HG03097 (cell line): ENCODE measurements at regions not wholly inside any gene's neighbourhood (a gene's known extent, or its start where the extent isn't known, plus 50 kb on each side); places are given as distances from the start of the nearest gene placed in this dataset.

ENCODE experiments used
- ATAC-seq: cut with Tn5 transposase; IDR thresholded peaks from one replicate; pipeline ENCODE4 v1.9.1; 2021; ENCODE audit not compliant: unreplicated experiment, low FRiP score

DNA sequence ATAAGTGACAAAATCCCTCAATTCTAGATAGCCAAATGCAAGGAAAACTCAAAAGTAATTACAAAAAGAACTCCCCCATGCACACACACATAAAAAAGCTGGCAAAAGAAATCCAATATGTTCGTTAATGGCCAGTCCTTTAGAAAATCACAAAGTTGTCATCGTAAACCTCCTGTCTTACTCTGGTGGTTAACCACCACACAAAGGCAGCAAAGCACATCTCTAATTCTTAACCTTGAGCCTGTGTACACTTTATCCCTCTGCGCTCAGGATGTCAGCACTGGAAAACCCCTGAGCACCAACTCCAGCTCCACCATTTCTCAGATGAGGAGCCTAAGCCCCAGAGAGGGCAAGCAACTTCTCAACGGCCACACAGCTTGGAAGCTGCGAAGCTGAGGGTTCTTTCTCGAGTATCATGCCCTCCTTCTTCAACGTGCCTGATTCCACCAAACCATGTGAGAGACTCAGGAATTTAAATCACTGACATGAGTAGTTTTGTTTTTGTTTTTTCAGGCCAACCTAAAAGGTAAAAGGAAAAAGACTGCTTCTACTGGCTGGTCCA, 72.5 kb downstream of the C16orf95 start:
- ATAC-seq: no peak

DNA sequence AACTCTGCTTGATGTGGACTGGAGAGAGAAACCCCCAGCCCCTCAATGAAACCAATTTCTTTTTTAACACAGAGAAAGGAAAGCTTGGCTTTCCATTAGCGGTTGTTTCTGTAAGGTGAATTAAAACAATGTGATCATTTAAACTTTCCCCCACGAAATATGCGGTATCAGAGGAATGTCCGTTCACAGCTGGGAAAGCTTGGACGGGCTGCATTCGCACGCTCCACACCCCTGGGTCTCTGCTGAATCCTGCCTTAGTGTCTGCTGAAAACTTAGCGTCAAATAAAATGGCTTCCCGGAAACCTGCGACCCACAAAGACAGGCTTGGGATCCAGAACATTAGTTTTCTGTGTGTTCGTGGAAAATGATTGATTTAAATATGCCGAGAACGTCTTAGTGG, 71.7 kb downstream of the C16orf95 start:
- ATAC-seq: no peak

DNA sequence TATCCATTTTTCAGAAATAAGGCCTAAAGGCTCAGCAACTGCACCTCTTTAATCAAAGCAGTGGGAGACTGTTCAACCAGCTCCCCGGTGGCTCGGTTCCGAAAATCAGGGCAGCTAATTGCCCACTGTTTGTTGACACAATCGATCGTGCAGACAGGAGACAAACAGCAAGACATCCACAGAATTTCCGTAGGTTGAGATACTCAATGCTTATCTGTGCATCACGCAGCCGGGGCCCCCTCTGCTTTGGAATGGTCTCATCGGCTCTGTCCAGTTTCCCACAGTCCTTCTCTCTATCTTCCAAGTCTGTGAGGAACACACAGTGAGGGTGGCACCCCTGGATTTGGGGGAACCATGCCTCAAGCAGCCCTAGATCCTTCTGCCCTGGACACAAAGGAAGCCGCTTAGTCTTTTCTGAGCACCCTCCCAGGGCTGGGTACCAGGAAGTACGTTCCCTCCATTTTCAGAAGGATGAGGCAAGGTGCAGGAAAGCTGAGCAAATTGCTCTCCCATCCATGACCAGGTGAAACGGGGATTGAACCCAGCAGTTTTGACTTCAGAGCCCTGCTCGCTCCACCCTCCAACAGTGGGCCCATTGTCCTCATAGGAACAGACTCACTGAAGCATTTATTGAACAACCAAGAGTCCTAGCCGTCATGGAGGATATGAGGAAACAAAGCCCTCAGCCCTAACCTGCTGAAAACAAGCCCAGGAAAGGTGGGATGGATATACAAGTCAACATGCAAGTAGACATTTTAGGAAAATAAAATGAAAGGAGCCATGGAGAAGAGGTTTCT, 70.7 kb downstream of the C16orf95 start:
- ATAC-seq: no peak

DNA sequence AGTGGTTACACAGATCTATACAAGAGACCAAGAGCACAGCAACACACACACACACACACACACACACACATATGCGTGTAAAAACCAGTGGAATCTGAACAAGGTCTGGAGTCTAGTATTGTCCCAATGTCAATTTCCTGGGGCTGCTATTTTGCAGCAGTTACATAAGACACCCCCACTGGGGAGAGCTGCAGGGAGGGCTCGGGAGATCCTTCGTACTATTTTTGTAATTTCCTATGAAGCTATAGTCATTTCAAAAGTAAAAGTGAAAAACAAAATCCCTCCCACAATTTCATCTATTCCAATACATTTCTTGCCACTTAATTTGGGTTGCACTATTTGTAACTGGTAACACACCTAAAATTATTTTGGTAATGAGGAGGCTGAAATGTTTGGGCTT, 68.5 kb downstream of the C16orf95 start:
- ATAC-seq: no peak

DNA sequence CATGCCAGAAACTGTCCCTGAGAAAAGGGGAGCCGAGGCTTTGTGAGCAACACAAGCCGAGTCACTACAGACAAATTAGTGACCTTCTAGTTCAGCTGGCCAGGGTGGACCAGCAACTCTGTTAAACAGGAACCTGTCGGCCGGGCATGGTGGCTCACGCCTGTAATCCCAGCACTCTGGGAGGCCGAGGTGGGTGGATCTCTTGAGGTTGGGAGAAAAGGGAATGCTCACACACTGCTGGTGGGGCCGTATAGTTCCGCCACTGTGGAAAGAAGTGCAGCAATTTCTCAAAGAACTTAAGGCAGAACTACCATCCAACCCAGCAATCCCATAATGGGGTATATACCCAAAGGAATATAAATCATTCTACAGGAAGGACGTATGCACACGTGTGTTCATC, 67.8 kb downstream of the C16orf95 start:
- ATAC-seq: no peak

DNA sequence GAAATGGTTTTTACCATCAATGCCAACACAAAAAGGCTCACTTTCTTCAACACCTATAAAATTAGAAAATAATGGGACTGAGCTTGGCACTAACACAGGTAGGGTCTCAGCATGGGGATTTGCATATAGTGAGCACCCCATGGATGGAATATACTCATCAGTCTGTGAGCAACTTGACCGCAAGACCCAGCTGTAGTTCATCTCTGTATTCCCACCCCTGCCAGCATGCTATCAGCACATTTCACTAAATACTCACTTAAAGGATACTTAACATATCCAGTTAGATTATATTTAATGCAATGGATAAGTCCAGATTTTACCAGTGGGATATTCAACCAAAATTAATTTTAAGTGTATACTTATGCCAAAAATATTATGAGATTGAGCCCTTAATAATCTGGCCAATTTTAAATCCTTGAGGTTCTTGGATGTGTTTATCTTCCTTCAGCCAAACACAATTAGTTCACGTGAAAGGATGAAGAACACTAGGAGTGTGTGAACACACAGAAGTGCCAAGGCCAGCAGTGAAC, 66.7 kb downstream of the C16orf95 start:
- ATAC-seq: no peak

DNA sequence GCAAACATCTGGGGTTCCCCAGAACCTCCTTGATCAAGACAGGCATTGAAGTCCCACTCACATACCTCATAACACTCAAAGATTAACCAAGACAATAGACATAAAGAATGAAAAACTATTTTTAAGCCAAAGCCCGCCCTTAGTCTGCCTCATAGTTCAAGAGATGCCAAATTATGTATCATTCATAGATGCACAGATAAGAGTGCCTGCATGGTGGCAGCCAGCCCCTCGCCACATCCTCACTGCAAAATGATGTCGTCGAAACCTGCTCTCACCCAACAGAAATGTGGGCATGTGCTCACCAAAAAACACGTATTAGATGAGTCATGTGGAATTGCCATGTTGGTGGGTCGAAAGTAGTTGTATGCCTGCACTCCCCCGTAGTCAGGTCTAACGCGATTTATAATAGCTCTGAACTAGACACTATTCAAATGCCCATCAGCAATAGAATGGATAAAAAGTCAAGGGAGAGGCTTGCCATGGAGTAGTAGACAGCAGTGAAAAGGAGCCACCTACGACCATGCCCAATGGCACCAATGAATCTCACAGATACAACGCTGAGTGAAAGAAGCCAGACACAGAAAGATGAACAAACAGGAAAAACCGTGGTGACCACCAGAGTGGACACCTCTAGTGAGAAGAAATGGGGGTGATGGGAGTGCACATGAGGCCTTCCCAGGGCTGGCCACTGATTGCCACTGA, 64.8 kb downstream of the C16orf95 start:
- no peak for ATAC-seq
